NCI-H526 (cell line): ENCODE measurements at regions not wholly inside any gene's neighbourhood (a gene's known extent, or its start where the extent isn't known, plus 50 kb on each side); places are given as distances from the start of the nearest gene placed in this dataset.

Experiments used
- DNase-seq, 2 experiments: peaks; one replicate each; lab custom pipeline; 2025; lab: John Stamatoyannopoulos, UW

DNA sequence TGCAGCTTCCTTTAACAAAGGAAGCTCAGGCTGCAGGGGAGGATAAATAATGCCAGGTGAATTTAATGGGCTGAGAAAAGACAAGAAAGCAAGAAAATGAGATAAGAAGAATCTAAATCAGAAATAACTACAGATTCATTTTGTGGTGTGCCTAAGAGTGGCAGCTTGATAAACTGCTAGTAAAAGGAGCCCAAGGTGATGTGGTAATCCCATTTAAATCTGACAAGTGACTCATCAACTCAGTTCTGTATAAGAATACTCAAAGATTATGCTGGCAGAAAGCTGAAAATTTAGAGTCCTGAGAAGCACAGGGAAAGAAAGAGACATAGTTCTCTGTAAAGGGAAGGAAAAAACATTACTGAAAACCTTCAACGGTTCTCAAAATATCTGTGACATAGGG is 109.4 kb upstream of the PDE1C start:
- DNase-seq, result no peak

DNA sequence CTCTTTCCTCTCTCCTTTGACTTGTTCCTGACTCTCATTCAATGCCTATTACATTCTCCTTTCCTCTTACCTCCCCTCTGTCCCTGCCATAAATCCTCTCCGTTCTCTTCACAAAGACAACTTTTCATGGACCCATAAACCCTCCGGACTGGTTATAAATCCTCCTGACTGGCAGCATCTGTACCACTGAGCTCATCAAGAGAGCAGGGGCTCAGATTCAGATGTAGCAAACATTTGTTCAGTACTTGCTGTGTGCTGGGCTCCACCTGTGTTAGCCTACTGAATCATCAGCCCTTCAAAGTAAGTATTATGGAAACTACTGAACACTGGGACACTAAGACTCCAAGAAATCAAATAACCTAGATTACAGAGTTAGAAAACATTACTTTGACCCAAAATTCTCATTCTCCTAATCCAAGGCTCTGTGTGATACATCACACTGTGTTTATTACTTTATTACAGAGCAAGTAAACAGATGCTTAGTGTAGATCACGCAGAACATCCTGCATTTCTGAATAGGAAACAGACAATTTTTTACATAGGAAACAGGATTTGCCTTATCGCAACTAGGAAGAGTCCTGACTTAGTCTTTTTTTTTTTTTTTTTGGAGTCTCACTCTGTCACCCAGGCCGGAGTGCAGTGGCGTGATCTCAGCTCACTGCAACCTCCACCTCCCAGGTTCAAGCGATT is 108.6 kb upstream of the PDE1C start:
- no peak for DNase-seq

- DNase-seq, result no peak
These were observed 107.0 kb upstream of the PDE1C start for GRCh38 chr7:32177232-32177631.

GRCh38 chr7:32175099-32175498 is 104.9 kb upstream of the PDE1C start:
- no peak for DNase-seq

GRCh38 chr7:32171248-32171647 is 101.0 kb upstream of the PDE1C start:
- DNase-seq, result no peak

DNA sequence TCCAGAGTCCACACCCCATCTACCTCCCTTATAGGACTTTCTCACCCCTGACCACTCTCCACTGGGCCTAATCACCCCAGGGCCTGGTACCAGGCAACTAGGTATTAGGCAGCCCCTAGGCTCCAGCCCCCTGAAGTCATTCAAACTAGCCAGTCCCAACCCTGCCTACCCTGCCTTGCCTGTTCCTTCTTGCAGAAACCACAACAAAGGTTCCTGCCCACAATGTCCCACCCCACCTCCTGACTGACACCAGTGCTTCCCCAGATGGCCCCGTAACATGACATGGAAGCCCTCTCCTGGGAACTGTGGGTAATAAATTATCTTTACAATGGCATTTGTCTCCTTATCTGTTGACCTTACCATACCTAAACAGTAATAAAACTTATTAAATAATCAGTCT is 100.6 kb upstream of the PDE1C start:
- no peak for DNase-seq

DNA sequence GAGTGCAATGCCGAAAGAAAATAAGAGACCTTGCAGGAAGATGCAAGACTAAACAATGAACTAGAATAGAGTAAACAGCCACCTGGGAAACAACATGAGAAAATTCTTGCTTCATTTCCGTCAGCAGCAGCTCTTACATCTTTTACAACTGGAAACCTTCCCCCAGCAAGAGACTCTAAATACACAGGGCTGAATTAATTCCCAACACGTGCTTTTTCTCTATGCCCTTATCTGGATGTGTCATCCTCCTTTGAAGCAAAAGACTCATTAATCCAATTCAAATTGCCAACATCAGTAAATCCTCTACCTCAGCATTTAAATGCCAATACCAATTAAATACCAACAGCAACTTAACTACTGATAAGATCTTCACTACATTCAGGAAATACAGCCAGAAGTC is 99.0 kb upstream of the PDE1C start:
- no peak for DNase-seq

DNA sequence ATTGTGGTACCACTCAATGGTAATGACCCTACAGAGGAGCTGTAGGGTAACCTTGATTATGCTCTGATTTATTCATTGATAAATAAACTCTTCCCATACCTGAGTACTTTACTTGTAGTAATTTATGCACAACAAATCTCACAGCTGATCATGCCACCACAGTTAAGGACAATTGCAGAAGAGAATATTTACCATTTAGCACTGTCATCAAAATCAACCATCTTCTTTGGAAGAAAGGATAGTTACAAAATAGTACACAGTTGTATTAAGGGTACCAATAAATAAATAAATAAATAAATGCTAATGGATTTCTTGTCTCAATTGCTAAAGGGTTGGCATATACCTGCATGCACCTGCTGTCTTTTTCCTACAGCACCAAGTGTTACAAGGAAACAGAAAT is 97.6 kb upstream of the PDE1C start:
- DNase-seq, result no peak

DNA sequence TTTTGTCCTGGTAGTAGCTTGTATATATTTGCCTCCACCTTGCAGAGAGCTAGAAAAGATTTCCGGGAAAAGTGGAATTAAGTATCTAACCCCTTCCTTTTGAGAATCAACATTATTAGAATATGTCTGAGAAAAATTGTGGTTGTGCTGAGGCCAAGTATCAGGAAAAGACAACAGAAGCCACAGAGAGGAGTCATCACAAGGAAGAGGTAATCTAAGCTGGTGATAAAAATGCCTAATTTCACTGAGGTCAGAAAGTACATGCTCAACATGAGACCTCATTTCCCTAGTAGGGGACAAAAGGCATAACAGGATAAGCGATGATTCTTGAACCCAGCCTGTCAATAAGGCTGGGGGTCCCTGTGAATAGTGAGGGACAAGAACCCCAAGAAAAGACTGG is 97.0 kb upstream of the PDE1C start:
- DNase-seq, result no peak

DNA sequence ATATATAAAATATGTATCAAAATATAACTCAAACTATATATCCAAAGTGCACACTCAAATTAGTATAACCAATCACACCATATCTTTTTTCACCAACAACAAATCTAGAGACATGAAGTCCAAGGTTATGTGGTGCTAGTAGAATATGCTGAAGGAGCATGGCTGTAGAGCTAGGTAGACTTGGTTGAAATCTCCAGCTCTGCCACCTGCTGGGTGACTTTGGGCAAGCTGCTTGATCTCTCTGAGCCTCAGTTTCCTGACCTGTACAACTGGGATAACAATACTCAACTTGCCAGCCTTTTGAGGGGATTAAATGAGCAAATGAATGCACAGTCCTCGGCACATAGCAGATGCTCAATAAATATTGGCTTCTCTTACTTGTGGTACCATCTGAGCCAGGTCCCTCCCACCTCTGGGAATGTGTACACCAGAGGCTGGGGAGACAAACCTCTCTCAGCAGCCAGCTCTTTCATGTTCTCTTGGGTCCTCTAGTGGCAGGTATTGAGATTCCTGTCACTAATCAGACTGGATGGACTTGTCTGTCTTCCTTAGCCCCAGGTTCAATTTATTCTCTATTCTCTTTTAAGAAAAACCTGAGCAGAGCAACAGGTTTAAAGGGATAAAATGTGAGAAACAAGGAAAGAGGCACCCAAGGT is 94.3 kb upstream of the PDE1C start:
- DNase-seq, result peak; percentile 29 to 61

DNA sequence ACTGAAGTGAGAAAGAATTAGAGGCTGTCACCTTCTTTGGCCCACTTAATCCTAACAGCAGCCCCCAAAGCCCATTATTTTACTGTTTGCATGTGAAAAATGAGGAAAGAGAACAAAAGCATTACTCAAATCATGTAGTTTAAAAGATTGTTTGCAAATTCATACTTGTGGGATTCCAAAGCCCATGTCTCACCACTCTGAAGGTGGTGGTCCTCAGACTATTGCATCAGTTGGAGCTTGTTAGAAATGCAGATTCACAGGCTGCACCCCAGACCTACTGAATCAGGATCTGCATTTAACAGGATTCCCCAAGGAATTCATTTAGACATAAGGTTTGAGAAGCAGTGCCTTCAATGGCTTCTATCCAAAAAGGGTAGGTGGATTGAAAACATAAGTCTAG is 93.7 kb upstream of the PDE1C start:
- no peak for DNase-seq

GRCh38 chr7:32163141-32163806 is 93.1 kb upstream of the PDE1C start:
- DNase-seq, result no peak

DNA sequence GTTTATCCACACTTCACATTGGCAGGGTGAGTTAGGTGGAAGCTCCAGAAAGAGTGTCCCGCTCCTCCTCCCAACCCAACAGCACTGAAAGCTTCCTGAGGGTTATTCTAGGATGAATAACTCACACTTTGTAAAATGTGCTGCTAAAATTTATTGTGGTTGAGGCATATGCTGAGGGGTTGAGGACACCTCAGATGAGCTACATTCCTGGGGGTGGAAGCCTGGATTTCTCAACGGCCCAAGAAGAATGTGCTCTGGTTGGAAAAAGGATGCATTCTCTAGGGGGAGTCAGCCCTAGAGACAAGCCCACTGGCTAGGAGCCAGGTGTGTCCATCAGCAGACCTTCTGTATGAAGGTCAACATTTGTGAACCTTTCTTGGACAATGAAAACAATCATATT is 91.5 kb upstream of the PDE1C start:
- DNase-seq, result no peak

- DNase-seq, result no peak
These were observed 88.8 kb upstream of the PDE1C start for GRCh38 chr7:32158751-32159745.

DNA sequence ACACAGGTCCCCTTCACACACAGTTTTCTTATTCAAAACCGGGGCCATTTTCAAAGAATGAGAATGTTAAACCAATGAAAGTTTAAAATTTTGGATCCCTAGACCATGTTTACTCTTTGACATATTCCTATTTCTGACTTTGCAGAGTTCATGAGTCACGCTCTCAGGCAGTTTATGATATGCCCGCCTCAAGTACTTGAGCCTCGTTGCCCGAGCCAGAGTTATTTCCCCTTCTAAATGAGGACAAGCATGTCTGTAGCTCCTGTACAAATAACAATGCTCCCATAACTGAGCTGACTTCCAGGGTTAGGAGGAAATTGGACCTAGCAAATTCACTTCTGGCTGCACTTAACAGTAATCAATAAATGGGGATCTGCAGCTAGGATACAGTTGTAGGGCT is 87.9 kb upstream of the PDE1C start:
- no peak for DNase-seq

- no peak for DNase-seq
These were observed 85.5 kb upstream of the PDE1C start for GRCh38 chr7:32155712-32156111.

DNA sequence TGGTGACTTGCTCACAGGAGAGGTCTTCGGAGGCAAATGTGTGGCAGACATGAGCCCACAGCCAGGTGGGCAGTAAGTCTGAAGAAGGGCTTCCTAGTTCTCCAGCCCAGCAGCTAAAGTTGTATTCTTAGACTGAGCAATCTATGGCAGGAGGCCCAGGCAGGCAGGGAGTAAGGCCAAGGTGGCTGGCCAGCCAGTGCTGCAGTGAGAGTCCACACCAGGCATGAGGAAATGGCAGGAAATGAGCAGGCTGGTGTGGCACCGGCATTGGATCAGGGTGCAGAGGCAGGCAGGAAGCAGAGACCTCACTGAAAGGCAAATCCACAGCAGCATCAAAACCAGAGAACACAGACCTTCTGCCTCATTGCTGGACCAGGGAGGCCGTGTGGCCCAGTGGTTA is 84.6 kb upstream of the PDE1C start:
- no peak for DNase-seq

- DNase-seq, result no peak
These were observed 82.8 kb upstream of the PDE1C start for GRCh38 chr7:32153006-32153405.

- DNase-seq, result no peak
These were observed 82.4 kb upstream of the PDE1C start for GRCh38 chr7:32152576-32152975.

GRCh38 chr7:32150589-32150988 is 80.4 kb upstream of the PDE1C start:
- no peak for DNase-seq

DNA sequence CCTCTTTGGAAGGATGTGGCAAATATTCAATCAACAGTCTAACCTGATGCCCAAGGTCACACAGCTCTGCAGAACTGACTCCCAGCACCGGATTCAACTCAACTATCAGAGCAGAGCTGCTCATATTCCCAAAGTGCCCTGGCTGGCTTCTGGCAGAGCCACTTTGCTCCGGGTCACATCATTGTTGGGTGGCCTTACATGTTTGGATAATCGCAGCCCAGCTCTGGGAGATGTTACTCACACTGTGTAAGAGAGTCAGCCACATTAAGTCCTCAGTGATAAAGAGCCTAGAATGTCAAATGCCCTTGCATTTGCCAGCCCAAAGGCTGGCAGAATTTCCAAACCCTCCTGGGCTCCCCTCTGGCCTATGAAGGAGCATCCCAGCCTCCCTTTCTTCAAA is 79.8 kb upstream of the PDE1C start:
- DNase-seq, result no peak

GRCh38 chr7:32147546-32148268 is 77.5 kb upstream of the PDE1C start:
- no peak for DNase-seq
